Stomach (tissue), 8 donors: ENCODE measurements at regions not wholly inside any gene's neighbourhood (a gene's known extent, or its start where the extent isn't known, plus 50 kb on each side); places are given as distances from the start of the nearest gene placed in this dataset.

Experiments
- DNase-seq, 2 donors: peaks; one replicate each; pipeline versions ENCODE4 v3.0.0 to v3.0.0-alpha.2; 2013 to 2019
- H3K27ac ChIP-seq, 5 donors: fragments of 200-600 bp in 4 of 5; sonication (generic) in 4 of 5; one replicate each; pipeline ENCODE4 v1.5.1; 2013 to 2019; ENCODE audit warnings: mild to moderate bottlenecking in 1 of 5, moderate library complexity in 1 of 5
- H3K27me3 ChIP-seq, 3 donors: fragments of 200-600 bp; sonication (generic); one replicate each; pipeline ENCODE4 v1.5.1; 2017 to 2019; ENCODE audit warnings: mixed run types in 1 of 3
- H3K36me3 ChIP-seq, 4 donors: fragments of 200-600 bp; sonication (generic); 1 replicate in 3 of 4; 2 replicates in 1 of 4; pipeline ENCODE4 v1.5.1; 2016 to 2019
- H3K4me1 ChIP-seq, 4 donors: fragments of 200-600 bp; sonication (generic); one replicate each; pipeline ENCODE4 v1.5.1; 2016 to 2019
- H3K4me3 ChIP-seq, 4 donors: fragments of 200-600 bp; sonication (generic) in 3 of 4; one replicate each; pipeline ENCODE4 v1.5.1; 2016 to 2019; ENCODE audit warnings: mild to moderate bottlenecking in 1 of 4
- H3K9me3 ChIP-seq, 4 donors: fragments of 200-600 bp; sonication (generic); one replicate each; pipeline ENCODE4 v1.5.1; 2016 to 2019
- EP300 ChIP-seq: sonication (generic); formaldehyde crosslinking; IDR thresholded peaks from one replicate; pipeline ENCODE4 v1.6.1; 2017; ENCODE audit warnings: antibody characterized with exemption
- POLR2A ChIP-seq, 4 donors: fragments of 450-650 bp; IDR thresholded peaks; one replicate each; pipeline ENCODE4 v1.6.1; 2016; ENCODE audit warnings: antibody characterized with exemption in 4 of 4, control low read depth in 2 of 4, mild to moderate bottlenecking in 1 of 4, moderate library complexity in 1 of 4
- POLR2AphosphoS5 ChIP-seq, 3 donors: sonication (generic); formaldehyde crosslinking; IDR thresholded peaks; one replicate each; pipeline ENCODE4 v1.6.1; 2016; ENCODE audit warnings: antibody characterized with exemption in 3 of 3
- WGBS, 5 donors: extraction: QIAGEN DNeasy Blood & Tissue Kit in 3 of 5; methylation state at CpG; one replicate each; pipeline versions ENCODE4 v1.1.5 to v1.1.7; 2013 to 2018; 5-methylcytosine and 5-hydroxymethylcytosine counted together
- intact Hi-C: fragments of 100-400 bp; cut with DNase I; formaldehyde crosslinking; loops from one replicate; pipeline ENCODE4 v1.15.1; 2023; ENCODE audit warnings: low total_unique reads
- TF ChIP-seq, protein P1 (sequence below), 7 experiments: fragments of 450-650 bp in 4 of 7; fragments of 200-600 bp in 3 of 7; sonication (generic) in 3 of 7; IDR thresholded peaks; one replicate each; pipeline ENCODE4 v1.5.1; 2016 to 2019; ENCODE audit warnings: antibody characterized with exemption in 7 of 7, control low read depth in 2 of 7, mild to moderate bottlenecking in 1 of 7
- donor health status: healthy with polysubstance abuse.
- donor health status: Bipolar disorder and iron deficiency.
- donor health status: healthy.

DNA sequence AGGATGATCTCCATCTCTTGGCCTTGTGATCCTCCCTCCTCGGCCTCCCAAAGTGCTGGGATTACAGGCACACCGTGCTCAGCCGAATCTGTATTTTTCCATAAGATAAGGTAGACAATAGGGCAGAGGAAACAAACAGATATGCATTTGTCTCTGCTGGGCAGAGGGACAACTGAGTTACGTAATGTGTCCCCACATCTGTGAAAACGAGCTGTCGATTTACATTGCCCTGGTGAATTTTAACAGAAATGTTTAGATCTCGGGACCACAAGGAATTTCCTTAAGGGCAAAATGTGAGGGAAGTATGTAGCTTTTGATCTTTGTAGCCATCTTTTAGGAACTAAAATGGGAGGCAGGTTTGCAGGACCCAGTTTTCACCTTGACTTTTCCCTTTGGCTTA, 189.7 kb downstream of the TRIML1 start:
- Histone ChIP-seq H3K4me1 (no peaks in the 10 kb centered on the region), H3K27ac (no peak overlapping the region), H3K36me3 (no peaks in the 10 kb centered on the region), H3K4me3 (no peak overlapping the region), H3K9me3 (peaks cover 0 to 9% (median 0%) of the 10 kb centered on the region in 4 donors), H3K27me3 (no peaks in the 10 kb centered on the region)
- DNase-seq, result no peak
- TF ChIP-seq POLR2AphosphoS5 (IDR thresholded peaks at IDR 0.05) (no peak), EP300 (no peak), POLR2A (IDR thresholded peaks at IDR 0.05) (no peak)
- TF ChIP-seq, protein P1, sequence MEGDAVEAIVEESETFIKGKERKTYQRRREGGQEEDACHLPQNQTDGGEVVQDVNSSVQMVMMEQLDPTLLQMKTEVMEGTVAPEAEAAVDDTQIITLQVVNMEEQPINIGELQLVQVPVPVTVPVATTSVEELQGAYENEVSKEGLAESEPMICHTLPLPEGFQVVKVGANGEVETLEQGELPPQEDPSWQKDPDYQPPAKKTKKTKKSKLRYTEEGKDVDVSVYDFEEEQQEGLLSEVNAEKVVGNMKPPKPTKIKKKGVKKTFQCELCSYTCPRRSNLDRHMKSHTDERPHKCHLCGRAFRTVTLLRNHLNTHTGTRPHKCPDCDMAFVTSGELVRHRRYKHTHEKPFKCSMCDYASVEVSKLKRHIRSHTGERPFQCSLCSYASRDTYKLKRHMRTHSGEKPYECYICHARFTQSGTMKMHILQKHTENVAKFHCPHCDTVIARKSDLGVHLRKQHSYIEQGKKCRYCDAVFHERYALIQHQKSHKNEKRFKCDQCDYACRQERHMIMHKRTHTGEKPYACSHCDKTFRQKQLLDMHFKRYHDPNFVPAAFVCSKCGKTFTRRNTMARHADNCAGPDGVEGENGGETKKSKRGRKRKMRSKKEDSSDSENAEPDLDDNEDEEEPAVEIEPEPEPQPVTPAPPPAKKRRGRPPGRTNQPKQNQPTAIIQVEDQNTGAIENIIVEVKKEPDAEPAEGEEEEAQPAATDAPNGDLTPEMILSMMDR (IDR thresholded peaks at IDR 0.05), result no peak
- 80 to 86% (median 84%) methylated on average over 7 of the region's 7 CpGs for WGBS, 5 donors
- intact Hi-C loops, result no loop called here

GRCh38 chr4:188329521-188329920, 190.3 kb downstream of the TRIML1 start:
- H3K4me3 ChIP-seq, result no peak overlapping the region
- WGBS, 5 donors, result 36 to 56% (median 47%) methylated on average over 4 of the region's 4 CpGs
- H3K9me3 ChIP-seq, result peaks cover 0 to 9% (median 0%) of the 10 kb centered on the region in 4 donors
- intact Hi-C loops, result no loop called here
- DNase-seq, result no peak
- no peak for TF ChIP-seq POLR2AphosphoS5 (IDR thresholded peaks at IDR 0.05)
- TF ChIP-seq EP300, result no peak
- TF ChIP-seq, protein P1 (IDR thresholded peaks at IDR 0.05), result no peak
- no peak for TF ChIP-seq POLR2A (IDR thresholded peaks at IDR 0.05)
- no peaks in the 10 kb centered on the region for H3K4me1 ChIP-seq
- no peak overlapping the region for H3K27ac ChIP-seq
- H3K36me3 ChIP-seq, result no peaks in the 10 kb centered on the region
- H3K27me3 ChIP-seq, result no peaks in the 10 kb centered on the region

DNA sequence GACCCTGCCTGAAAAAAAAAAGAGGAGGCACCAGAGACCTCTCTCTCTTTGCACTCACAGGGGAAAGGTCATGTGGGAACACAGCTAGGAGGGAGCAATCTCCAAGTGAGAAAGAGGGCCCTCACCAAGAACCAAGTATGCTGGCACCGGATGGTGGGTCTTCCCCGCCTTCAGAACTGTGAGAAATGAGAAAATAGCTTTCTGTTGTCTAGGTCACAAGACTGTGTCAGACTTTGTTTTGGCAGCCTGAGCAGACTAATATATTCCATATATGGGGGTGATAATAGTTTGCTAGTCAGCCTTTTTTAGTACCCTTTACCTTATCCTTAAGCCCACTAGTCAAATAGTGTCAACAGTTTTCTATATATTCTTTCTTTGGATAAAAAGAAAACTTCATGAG, 193.0 kb downstream of the TRIML1 start:
- TF ChIP-seq POLR2AphosphoS5 (IDR thresholded peaks at IDR 0.05) (no peak), EP300 (no peak), POLR2A (IDR thresholded peaks at IDR 0.05) (no peak)
- TF ChIP-seq, protein P1 (IDR thresholded peaks at IDR 0.05), result no peak
- H3K9me3 ChIP-seq, result peaks cover 0 to 9% (median 5%) of the 10 kb centered on the region in 4 donors
- intact Hi-C loops, result no loop called here
- DNase-seq, result peak in 1 of 2 donors; percentile 13
- H3K4me1 ChIP-seq, result no peaks in the 10 kb centered on the region
- H3K36me3 ChIP-seq, result no peaks in the 10 kb centered on the region
- WGBS, 5 donors, result 49 to 82% (median 73%) methylated on average over 2 of the region's 2 CpGs
- H3K27me3 ChIP-seq, result no peaks in the 10 kb centered on the region
- no peak overlapping the region for H3K27ac ChIP-seq
- H3K4me3 ChIP-seq, result no peak overlapping the region

DNA sequence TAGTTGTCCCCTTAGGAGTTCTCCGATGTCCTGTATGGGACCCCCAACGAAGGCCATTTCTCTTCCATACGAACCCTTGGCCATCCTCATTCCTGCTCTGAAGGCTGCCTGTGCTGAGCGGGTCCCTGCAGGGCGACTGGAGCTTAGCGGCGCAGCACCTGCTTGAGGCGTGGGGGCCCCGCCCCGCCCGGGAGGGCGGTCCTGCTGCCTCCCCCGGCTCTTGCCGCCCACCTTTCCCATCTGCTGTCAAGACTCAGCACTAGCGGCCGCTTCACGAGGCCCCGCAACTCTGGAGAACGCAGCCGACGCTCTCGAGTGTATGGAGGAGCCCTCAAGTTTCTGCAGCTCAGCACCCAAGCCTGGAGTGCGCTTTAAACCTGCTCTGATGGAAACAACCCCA, 197.7 kb downstream of the TRIML1 start:
- H3K27me3 ChIP-seq, result no peaks in the 10 kb centered on the region
- H3K27ac ChIP-seq, result no peak overlapping the region
- no peak for DNase-seq
- no peak overlapping the region for H3K4me3 ChIP-seq
- H3K4me1 ChIP-seq, result no peaks in the 10 kb centered on the region
- WGBS, 5 donors, result 92 to 97% (median 94%) methylated on average over 9 to 23 of the region's 23 CpGs
- TF ChIP-seq EP300, result no peak
- TF ChIP-seq POLR2A (IDR thresholded peaks at IDR 0.05), result no peak
- no peak for TF ChIP-seq POLR2AphosphoS5 (IDR thresholded peaks at IDR 0.05)
- TF ChIP-seq, protein P1 (IDR thresholded peaks at IDR 0.05), result no peak
- intact Hi-C loops, result no loop called here
- H3K36me3 ChIP-seq, result no peaks in the 10 kb centered on the region
- peaks cover 0 to 5% (median 2%) of the 10 kb centered on the region in 4 donors for H3K9me3 ChIP-seq
